ENCODE measurements at regions not wholly inside any gene's neighbourhood (a gene's known extent, or its start where the extent isn't known, plus 50 kb on each side); places are given as distances from the start of the nearest gene placed in this dataset.

DNA sequence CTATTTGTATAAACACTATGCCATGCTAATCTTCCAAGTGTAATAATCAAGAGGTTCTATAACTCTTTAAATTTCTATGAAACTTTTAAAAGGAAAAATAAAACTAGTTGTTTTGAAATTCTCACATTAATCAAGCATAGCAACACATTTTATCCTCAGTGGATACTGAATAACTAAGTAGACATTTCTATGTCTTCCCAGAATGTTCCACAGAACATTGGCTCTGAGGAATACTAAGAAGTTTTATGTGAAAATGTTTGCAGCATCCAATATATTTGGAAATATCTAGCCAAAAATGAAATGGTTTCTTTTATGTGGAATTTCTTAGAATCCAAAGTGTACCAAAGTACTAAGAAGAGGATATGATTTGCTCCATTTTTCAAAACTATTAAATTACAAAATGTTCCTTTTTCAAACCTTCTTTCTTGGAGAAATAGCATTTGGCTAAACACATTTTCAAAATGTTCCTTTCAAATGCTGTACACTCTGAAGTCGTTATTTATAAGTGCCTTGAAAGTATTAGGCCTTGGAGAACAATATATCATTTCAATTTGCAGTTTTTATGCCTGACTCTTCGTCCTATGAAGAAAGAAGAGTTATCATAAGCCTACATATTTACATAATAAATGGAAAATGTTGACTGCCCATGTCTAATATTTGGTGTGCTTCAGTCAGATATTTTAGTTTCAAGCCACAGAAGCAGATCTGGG is 175.6 kb upstream of the COX7C start:
- no peak for DNase-seq (ENCODE audit: low read depth)
- TF ChIP-seq, protein P1, sequence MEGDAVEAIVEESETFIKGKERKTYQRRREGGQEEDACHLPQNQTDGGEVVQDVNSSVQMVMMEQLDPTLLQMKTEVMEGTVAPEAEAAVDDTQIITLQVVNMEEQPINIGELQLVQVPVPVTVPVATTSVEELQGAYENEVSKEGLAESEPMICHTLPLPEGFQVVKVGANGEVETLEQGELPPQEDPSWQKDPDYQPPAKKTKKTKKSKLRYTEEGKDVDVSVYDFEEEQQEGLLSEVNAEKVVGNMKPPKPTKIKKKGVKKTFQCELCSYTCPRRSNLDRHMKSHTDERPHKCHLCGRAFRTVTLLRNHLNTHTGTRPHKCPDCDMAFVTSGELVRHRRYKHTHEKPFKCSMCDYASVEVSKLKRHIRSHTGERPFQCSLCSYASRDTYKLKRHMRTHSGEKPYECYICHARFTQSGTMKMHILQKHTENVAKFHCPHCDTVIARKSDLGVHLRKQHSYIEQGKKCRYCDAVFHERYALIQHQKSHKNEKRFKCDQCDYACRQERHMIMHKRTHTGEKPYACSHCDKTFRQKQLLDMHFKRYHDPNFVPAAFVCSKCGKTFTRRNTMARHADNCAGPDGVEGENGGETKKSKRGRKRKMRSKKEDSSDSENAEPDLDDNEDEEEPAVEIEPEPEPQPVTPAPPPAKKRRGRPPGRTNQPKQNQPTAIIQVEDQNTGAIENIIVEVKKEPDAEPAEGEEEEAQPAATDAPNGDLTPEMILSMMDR (IDR thresholded peaks at IDR 0.05; ENCODE audit: low read depth, low read length, missing control alignments), result no peak
- no peak overlapping the region for H3K4me3 ChIP-seq (ENCODE audit: low read depth, low read length)

DNA sequence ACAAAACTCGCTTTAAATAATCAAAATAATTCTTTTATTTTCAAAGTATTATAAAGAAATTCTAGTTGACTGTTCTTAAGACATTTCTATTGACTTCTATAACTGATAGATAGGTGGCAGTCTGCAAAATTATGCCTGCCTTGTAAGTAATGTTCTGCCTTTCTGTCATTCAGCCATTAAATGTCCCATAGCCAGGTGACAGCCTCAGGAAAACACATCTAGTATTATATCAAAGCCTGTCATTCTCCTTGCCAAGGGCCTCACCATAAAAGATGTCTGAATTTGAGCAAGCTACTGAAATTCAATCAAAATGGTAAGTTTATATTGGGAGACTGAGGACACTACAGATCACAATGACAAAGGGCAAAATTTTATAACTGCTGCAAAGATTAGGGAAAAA is 170.4 kb upstream of the COX7C start:
- H3K4me3 ChIP-seq (ENCODE audit: low read depth, low read length), result no peak overlapping the region
- in situ Hi-C loops (cut with HindIII; ENCODE audit: low sequenced_read_pairs), result no loop called here
- no peak for DNase-seq (ENCODE audit: low read depth)
- TF ChIP-seq, protein P1 (IDR thresholded peaks at IDR 0.05; ENCODE audit: low read depth, low read length, missing control alignments), result no peak

More for the DNA sequence above, 175.6 kb upstream of the COX7C start:
- in situ Hi-C loops (cut with HindIII; ENCODE audit: low sequenced_read_pairs), result no loop called here

DNA sequence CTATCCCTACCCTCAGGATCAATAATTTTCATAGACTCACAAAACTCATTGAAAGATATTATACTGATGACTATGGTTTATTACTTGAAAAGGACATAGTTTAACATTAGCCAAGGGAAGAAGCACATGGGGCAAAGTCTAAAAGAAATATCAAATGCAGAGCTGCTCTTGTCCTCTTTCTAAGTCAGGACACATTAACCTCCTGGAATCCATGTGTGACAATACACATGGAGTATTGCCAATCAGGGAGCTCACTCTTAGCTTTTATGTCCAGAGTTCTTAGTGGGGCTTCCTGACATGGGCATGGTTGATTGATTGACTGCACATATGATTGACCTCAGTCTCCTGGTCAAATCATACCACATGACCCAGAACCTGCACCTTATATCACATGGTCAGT is 165.5 kb upstream of the COX7C start:
- TF ChIP-seq, protein P1 (IDR thresholded peaks at IDR 0.05; ENCODE audit: low read depth, low read length, missing control alignments), result no peak
- DNase-seq (ENCODE audit: low read depth), result no peak
- no peak overlapping the region for H3K4me3 ChIP-seq (ENCODE audit: low read depth, low read length)
- in situ Hi-C loops (cut with HindIII; ENCODE audit: low sequenced_read_pairs), result no loop called here

DNA sequence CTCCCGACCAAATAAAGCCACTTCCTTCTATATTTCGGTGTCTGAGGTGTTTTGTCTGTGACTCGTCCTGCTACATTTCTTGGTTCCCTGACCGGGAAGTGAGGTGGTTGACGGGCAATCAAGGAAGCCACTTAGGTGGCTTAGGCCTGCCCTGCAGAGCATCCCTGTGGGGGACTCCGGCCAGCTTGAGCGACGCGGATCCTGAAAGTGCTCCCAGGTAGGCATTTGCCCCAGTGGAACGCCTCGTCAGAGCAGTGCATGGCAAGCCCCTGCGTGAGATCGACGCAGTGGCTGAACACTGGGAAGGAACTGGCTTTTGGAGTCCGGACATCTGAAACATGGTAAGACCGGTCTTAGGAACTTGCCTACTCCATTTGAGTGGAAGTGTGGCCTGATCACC is 157.2 kb upstream of the COX7C start:
- in situ Hi-C loops (cut with HindIII; ENCODE audit: low sequenced_read_pairs), result no loop called here
- no peak for DNase-seq (ENCODE audit: low read depth)
- no peak overlapping the region for H3K4me3 ChIP-seq (ENCODE audit: low read depth, low read length)
- TF ChIP-seq, protein P1 (IDR thresholded peaks at IDR 0.05; ENCODE audit: low read depth, low read length, missing control alignments), result no peak

DNA sequence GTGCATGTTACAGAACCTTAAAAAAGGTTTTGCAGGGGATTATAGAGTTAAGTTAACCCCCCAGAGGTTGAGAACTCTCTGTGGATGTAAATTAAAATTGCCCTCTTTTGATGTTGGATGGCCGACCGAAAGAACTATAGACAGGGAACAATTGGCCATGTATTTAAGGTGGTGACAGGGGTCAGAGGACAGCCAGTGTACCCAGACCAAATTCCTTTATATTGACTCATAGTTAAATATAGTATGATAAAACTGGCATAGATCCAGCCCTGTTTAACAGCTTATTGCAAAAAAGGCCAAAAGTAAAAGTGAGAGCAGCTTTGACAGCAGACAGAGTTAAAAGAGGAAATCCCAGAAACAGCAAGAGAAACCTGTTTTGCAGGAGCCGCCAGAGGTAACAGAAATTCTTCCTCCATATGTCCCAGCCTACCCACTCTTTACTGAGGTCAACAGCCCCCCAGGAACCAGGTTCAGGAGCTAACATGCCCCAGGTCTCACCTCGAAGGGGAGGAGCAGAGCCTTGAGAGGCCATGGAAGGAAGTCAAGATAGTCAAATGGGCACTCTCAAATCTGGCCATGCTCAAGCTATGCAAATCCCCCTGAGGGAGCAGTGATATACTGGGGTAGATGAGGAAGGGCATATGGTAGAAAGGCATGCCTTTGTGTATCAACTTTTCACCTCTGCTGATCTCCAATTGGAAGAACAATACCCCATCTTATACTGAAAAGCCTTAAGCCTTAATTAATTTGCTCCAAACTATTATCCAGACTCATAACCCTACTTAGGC is 156.4 kb upstream of the COX7C start:
- TF ChIP-seq, protein P1 (IDR thresholded peaks at IDR 0.05; ENCODE audit: low read depth, low read length, missing control alignments), result no peak
- no peak overlapping the region for H3K4me3 ChIP-seq (ENCODE audit: low read depth, low read length)
- DNase-seq (ENCODE audit: low read depth), result peak; percentile 22
- in situ Hi-C loops (cut with HindIII; ENCODE audit: low sequenced_read_pairs), result no loop called here

DNA sequence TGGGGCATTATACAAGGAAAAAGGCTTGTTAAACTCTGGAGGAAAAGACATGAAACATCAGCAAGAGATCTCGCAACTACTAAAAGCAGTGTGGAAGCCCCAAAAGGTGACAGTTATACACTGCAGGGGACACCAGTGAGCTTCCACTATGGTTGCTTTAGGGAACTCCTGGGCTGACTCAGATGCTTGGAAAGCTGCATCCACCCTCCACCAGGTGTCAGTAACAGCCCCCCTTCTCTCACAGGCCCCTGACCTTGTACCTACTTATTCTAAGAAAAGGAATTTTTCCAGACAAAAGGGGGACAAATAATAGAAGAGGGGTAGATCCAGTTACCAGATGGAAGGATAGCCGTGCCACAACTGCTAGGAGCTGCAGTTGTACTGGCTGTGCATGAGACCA is 154.4 kb upstream of the COX7C start:
- no peak for DNase-seq (ENCODE audit: low read depth)
- no peak overlapping the region for H3K4me3 ChIP-seq (ENCODE audit: low read depth, low read length)
- TF ChIP-seq, protein P1 (IDR thresholded peaks at IDR 0.05; ENCODE audit: low read depth, low read length, missing control alignments), result no peak
- in situ Hi-C loops (cut with HindIII; ENCODE audit: low sequenced_read_pairs), result no loop called here
